ENCODE measurements at regions not wholly inside any gene's neighbourhood (a gene's known extent, or its start where the extent isn't known, plus 50 kb on each side); places are given as distances from the start of the nearest gene placed in this dataset.

DNA sequence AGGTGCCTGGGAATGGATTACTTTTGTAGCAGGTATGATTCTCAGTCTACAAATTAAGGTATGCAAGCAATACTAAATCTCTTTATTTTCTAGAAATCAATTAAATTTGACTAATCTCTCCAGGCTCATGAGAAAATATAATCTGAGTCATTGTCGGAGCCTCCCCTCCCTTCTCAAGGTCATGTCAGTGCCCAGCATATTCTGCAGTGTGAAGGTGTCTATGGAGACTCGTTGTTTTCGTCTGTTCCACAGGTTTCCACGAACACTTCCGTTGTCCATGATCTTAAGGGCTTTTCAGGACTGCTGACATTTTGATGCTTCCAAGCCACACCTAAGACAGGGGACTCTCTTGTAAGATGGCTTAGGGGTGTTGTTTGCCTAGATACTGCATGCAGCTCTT is 56.6 kb upstream of the SCOC start:
- DNase-seq (ENCODE audit: low spot score) (no peak), FAIRE-seq (no peak)

- FAIRE-seq = no peak
- no peak for DNase-seq (ENCODE audit: low spot score)
Measured at GRCh38 chr4:140315970-140316369, 57.5 kb upstream of the SCOC start.

GRCh38 chr4:140315438-140315837 is 58.0 kb upstream of the SCOC start:
- no peak for FAIRE-seq
- no peak for DNase-seq (ENCODE audit: low spot score)

DNA sequence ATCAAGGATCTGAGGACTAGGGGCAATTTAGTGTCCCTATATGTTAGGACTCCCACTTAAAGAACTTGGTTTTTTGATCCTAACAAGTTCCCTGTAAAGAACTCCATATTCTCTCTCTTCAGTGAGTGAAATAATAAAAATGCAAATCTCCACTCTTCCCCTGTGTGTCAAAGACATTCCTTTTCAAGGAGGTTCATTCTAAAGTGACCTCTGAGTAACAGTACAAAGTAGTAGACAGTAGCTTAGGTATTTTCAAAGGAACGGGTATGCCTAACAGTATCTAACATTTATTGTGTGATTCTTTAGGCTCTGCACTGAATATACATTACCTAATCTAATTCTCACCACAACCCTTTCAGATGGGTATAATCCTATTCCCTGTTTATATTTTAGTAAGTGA is 58.4 kb upstream of the SCOC start:
- no peak for DNase-seq (ENCODE audit: low spot score)
- no peak for FAIRE-seq

DNA sequence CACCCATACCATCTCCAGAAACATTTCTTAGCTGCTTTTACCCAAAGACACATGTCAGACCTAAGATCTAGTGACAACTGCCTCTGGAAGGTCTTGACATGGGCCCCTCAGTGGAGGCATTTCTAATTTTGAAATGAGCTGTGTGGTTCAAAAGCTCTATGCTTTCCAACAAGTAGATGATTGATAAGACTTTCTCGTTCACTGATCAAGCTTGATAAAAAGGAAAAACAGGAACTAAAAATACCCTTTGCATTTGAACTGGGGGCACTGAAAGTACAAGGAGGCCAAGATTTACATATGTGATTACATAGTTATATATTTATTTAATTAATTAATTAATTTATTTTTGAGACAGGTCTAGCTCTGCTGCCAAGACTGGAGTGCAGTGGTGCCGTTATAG is 61.3 kb upstream of the SCOC start:
- no peak for DNase-seq (ENCODE audit: low spot score)
- no peak for FAIRE-seq

DNA sequence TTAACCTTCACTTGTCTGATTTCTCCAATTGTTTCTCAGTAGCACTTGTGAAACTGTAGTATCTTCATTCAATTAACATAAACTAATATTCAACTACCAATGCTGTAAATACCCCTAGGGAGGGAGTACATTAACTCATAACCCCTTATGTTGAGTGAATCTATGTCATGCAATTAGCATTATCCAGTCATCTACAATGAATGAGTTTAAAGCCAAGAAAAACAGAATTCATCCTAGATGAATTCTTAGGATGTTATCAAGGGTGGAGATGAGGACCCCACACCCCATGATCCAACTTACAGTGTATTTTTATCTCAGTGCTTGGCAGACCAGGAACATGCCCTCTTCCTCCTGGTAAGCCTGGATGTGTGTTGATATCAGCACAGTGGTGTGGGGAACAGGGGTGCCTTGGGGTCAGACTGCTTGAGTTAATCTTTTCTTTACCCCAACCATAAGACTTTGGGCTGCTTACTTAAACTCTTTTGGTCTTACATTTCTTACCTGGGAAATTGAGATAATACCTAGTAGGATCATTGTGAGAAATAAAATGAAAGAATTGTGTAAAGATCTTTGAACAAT is 62.1 kb upstream of the SCOC start:
- no peak for FAIRE-seq
- DNase-seq (ENCODE audit: low spot score) = no peak

DNA sequence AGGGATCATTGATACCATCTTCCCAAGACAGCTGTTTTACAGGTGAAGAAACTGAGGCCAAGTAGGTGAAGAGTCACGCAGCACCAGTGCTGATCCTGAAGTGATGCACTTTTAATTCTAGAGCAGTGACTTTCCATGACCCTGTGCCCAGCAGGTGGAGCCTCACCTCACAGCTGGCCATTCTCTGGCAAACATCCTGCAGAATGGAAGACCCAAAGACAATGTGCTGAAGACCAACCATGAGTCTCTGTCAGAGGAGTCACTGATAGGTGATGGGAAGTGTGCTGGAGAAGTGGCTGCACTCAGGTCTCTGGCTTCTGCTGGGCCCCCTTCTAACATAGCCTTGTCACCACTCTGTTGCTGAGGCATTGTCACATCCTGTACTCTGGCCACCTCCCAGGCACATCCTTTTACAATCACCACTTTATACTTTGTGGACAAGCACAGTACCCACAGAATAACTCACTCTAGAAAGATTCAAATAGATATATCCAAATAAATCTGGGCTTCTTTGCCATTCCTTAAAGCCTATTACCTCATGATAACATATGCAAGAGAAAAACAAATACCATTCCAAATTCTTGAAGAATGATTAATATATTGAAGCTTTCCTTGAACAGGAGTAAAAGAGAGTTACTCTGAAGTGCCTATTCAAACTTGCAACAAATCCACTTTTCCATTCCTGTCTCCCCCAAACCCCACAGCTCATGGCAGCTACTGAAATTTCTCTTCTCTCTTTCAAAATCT is 64.1 kb upstream of the SCOC start:
- FAIRE-seq = no peak
- peak; percentile 13 for DNase-seq (ENCODE audit: low spot score)

DNA sequence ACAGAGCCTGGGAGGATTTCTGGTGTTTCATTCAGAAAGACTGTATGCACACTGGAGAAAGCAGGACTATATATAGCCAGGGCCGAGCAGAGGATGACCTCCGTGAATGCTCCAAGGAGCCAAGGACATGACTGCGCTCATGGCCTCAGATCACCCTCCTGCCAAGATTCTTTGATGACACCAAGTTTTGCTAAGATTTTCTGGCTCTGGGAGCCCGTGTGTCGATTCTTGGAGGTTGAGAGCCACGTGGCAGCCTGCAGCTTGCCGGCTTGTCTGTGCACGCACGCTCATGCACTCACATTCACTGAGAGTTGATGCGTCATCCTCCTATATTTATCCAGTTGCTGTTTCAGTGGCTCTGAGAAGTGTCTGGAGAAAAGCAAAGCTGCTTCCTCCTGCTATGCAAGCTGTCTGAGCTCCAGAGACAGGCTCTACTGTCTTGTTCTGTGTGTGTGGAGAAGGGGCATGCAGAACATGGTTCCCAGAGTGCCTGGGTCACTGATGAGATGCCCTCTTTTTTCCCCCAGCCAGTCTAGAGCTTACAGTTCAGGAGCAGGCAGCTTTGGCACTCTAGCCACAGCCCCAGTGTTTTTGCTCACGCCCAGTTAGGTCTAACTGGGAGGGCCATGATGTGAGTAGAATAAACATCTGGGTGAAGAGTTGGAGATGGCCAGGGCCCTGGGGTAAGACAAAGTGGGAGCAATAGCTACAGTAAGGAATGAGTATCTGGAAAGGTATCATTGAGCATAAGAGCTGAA is 64.9 kb upstream of the SCOC start:
- FAIRE-seq (no peak), DNase-seq (ENCODE audit: low spot score) (peak; percentile 25)

GRCh38 chr4:140305053-140305452 is 68.4 kb upstream of the SCOC start:
- DNase-seq (ENCODE audit: low spot score) (no peak), FAIRE-seq (no peak)

GRCh38 chr4:140304346-140304745 is 69.1 kb upstream of the SCOC start:
- FAIRE-seq = no peak
- no peak for DNase-seq (ENCODE audit: low spot score)

DNA sequence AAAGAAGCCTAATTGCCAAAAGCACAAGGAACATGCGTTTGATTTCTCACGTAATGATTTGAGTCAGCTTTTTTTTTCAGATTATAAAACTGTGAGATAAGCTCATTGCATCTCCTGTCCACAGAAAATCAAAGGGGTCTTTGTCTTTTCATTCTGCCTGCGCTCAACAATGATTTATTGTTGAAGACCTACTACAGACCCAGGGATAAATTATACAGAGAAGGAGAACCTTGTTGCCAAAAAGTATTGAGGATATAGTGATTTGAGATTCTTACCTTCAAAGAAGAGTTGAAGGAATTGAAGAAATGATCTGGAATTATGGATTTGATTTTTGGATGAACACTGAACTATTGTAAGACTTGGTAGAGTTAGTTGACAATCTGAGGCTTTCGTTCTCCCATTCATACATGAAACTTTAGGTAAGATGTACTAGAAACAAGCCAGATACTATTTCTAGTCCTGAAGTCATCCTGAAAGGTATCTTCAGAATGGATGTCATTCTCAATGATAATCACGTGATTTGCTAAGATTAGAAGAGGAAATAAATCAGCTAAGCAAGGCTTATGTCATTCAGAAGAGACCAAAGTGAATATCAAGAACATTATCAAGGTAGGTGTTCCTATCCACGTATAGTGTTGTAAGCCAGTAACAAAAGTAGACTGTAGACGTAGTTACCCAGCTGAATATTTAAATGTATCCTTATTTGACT is 71.1 kb upstream of the SCOC start:
- no peak for DNase-seq (ENCODE audit: low spot score)
- FAIRE-seq = no peak

DNA sequence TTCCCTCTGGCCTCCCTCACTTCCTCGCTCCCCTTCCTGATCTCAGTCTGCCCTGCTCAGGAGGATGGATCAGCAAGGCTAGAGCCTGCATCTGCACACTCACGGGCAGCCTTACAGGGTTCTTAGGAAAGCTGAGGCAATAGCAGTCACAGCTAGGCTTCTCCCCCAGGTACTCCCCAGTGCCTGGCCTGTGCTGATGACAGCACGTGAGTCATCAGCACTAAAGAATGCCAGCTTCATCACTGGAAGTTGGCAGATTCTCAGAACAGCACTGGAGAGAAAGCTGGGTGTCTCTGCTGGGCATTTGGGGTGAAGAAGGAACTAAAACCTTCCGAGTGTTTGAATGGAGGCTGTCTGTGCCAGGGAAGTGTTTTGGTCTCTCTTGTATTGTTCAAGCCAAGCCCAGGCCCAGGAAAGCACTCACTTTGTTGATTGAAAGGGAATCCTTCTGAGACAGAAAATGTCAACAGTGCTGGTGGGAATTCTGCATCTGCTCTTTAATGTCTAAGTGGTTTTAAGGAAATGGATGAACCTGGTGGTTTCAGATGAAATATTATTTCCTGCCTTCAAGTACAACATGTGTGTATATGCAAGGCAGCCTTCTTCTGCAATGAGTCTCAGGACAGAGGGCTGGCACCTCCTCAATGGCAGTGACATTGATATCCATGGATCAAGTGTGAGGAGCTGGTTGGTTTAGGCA is 73.0 kb upstream of the SCOC start:
- no peak for FAIRE-seq
- DNase-seq (ENCODE audit: low spot score) = peak; percentile 81

DNA sequence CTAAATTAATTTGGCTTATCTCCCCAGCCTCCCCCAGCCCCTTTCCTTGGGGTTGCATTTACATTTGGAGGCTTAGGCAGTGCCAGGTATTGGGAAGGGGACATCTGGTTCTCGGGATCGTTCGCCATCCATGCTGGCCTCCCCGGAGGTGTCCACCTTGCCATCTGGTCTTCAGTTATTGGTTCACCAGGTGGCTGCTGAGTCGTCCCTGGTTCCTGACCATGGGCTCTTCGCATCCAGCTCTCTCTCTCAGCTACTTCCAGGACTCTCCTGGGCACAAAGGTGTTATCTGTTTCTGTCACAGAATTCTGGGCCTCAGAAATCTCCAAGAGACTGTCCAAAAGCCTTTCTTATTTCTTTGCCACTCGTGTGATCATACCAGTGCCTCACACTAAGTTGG is 75.4 kb upstream of the SCOC start:
- no peak for FAIRE-seq
- DNase-seq (ENCODE audit: low spot score) = no peak

DNA sequence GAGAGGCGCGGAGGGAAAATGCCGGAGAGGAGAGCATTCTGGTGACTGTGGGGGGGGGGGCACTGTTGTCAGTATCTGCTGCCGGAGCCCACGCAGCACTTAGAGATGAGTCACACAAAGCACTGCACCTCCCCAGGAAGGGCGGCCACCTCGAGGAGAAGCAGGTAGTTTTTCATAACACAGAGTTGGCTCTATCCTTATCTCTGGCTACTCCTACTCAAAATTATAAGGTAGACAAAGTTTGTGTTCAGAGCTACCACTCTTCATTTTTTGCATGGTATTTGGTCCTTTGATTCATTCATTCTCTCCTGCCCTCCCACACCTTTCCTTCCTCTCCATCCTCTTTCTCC is 76.2 kb upstream of the SCOC start:
- DNase-seq (ENCODE audit: low spot score) (peak; percentile 72), FAIRE-seq (no peak)

DNA sequence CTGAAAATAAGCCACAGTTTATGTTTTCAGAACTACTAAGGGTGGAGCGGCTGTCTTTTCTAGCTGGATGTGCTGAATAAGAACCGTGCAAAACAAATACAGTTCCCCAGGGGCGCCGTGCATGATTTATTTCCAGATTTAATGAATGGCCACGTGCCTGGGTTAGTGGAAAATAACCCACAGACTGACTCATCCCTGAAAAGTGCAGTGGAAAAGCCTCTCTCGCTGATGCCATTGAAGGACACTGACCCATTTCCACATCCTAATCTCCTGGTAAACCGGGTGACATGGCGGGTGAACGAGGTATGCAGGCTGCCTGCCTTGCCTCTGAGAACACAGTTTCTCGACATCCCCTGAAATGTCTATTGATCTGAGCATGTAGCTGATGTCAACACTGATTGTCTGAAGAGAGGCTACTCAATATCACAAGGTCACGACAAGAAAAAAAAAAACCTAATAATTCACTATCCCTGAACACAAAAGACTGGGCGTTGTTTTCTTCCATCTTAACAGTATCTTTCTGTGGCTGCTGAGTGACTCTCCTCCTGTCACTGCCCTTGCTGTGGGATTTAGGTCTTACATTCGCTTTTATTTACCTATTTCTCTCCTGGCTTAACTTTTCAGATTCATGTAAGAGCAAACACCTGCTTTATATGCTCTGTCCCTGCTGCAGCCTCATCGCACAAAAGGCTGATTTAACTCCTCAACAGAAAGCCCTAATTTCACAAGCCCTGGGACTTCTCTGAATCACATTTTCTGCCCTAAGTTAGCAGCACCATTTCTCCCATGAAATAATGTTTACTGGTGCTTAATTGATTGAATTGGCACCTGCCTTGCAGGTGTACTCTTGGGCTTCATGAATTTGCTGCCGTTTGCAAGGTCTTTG is 76.9 kb upstream of the SCOC start:
- DNase-seq (ENCODE audit: low spot score) (peak; percentile 72), FAIRE-seq (peak; percentile 66)

DNA sequence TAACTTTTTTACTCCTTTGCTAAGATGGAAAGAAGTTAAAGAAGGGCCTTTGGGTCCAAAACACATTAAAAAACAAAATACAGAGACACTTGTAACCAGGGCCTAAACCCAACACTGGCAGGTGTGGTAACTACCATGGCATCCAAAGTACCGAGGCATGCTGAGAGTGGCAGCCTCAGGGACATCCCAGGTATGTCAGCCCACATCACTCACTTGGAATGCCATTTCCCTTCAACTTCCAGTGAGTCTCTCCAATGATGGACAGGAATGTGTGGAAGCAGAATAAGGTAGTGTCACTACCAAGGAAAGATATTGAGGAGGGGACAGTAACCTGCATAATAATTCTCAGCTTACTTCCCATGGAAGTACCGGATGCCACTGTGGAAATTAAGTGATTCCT is 79.5 kb upstream of the SCOC start:
- FAIRE-seq (no peak), DNase-seq (ENCODE audit: low spot score) (no peak)

- FAIRE-seq = no peak
- no peak for DNase-seq (ENCODE audit: low spot score)
Measured at GRCh38 chr4:140291259-140291658, 82.2 kb upstream of the SCOC start.

GRCh38 chr4:140289486-140289885 is 84.0 kb upstream of the SCOC start:
- no peak for DNase-seq (ENCODE audit: low spot score)
- FAIRE-seq = no peak

DNA sequence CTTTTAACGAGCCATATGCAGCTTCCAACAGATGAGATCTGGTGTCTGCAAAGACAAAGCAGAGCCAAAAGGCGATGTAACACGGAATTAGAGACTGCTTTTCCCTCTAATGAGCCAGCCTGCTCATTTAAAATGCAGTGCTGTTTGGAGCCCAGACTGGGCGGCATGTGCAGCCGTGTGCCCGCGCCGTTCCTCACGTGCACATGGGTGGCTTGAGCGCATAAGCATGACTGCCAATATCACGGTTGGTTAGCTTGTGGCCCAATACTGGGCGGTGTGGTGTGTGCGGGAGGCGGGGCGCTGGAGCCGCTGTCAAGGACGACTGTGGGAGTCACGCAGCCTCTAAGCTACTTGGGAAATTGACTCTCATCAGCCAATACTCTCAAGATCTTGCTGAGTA is 87.0 kb upstream of the SCOC start:
- no peak for DNase-seq (ENCODE audit: low spot score)
- FAIRE-seq = no peak

- no peak for FAIRE-seq
- no peak for DNase-seq (ENCODE audit: low spot score)
Measured at GRCh38 chr4:140284456-140284855, 89.0 kb upstream of the SCOC start.

All from urothelium cell line (cell line).